NCI-H510A treated with DMSO at 0.1 percent for 48 hours (cell line): ENCODE measurements at regions not wholly inside any gene's neighbourhood (a gene's known extent, or its start where the extent isn't known, plus 50 kb on each side); places are given as distances from the start of the nearest gene placed in this dataset.
"Not testable (repeated sequence)": the region's sequence is repeated elsewhere in the genome, so short reads cannot be mapped to it uniquely, and the experiment has no call there.

ENCODE experiments used
- DNase-seq: peaks from one replicate; lab custom pipeline; 2025; lab: John Stamatoyannopoulos, UW

GRCh38 chr4:29948451-29948850 is 771.7 kb upstream of the PCDH7 start:
- no peak for DNase-seq

GRCh38 chr4:29948858-29949257 is 771.3 kb upstream of the PCDH7 start:
- no peak for DNase-seq

- no peak for DNase-seq
These were observed 753.8 kb upstream of the PCDH7 start for GRCh38 chr4:29966386-29966785.

GRCh38 chr4:29970626-29971025 is 749.5 kb upstream of the PCDH7 start:
- DNase-seq, result no peak

GRCh38 chr4:29972121-29972520 is 748.0 kb upstream of the PCDH7 start:
- no peak for DNase-seq

GRCh38 chr4:29983890-29984289 is 736.3 kb upstream of the PCDH7 start:
- DNase-seq, result no peak

GRCh38 chr4:30001628-30002027 is 718.5 kb upstream of the PCDH7 start:
- DNase-seq, result no peak

GRCh38 chr4:30002341-30002740 is 717.8 kb upstream of the PCDH7 start:
- no peak for DNase-seq

- no peak for DNase-seq
These were observed 714.2 kb upstream of the PCDH7 start for GRCh38 chr4:30005995-30006394.

- no peak for DNase-seq
These were observed 695.6 kb upstream of the PCDH7 start for GRCh38 chr4:30024526-30024925.

- no peak for DNase-seq
These were observed 691.3 kb upstream of the PCDH7 start for GRCh38 chr4:30028826-30029225.

- no peak for DNase-seq
These were observed 664.0 kb upstream of the PCDH7 start for GRCh38 chr4:30056016-30056766.

GRCh38 chr4:30068234-30068633 is 651.9 kb upstream of the PCDH7 start:
- peak; percentile 7 for DNase-seq

GRCh38 chr4:30073011-30073710 is 647.0 kb upstream of the PCDH7 start:
- no peak for DNase-seq

- not testable (repeated sequence) for DNase-seq
These were observed 627.6 kb upstream of the PCDH7 start for GRCh38 chr4:30092420-30093128.

GRCh38 chr4:30094887-30095286 is 625.3 kb upstream of the PCDH7 start:
- no peak for DNase-seq

GRCh38 chr4:30103455-30103854 is 616.7 kb upstream of the PCDH7 start:
- DNase-seq, result no peak

- DNase-seq, result no peak
These were observed 603.8 kb upstream of the PCDH7 start for GRCh38 chr4:30116401-30116800.

- no peak for DNase-seq
These were observed 602.7 kb upstream of the PCDH7 start for GRCh38 chr4:30117433-30117832.

GRCh38 chr4:30122711-30123110 is 597.5 kb upstream of the PCDH7 start:
- DNase-seq, result no peak

GRCh38 chr4:30124621-30125020 is 595.5 kb upstream of the PCDH7 start:
- not testable (repeated sequence) for DNase-seq

- no peak for DNase-seq
These were observed 594.3 kb upstream of the PCDH7 start for GRCh38 chr4:30125868-30126267.

- no peak for DNase-seq
These were observed 593.8 kb upstream of the PCDH7 start for GRCh38 chr4:30126351-30126750.
